HepG2 (cell line): ENCODE measurements at regions not wholly inside any gene's neighbourhood (a gene's known extent, or its start where the extent isn't known, plus 50 kb on each side); places are given as distances from the start of the nearest gene placed in this dataset.

Source experiments
- HNF4A ChIP-seq: sonication (generic); formaldehyde crosslinking; IDR thresholded peaks from 2 replicates; pipeline ENCODE4 v1.4.0; 2020; ENCODE audit warnings: missing genetic modification reagents
- RBM39 ChIP-seq: fragments of 200-400 bp; formaldehyde crosslinking; IDR thresholded peaks from one replicate; pipeline ENCODE4 v1.6.1; 2018; ENCODE audit warnings: antibody characterized with exemption, mild to moderate bottlenecking, low read depth, low read length; ENCODE audit not compliant: poor library complexity, severe bottlenecking
- TBL1XR1 ChIP-seq: fragments of 150-350 bp; IDR thresholded peaks from 2 replicates; pipeline ENCODE4 v1.6.1; 2014; ENCODE audit warnings: borderline replicate concordance, low read length; ENCODE audit not compliant: partially characterized antibody
- ZNF205 ChIP-seq: IDR thresholded peaks from 2 replicates; pipeline ENCODE4 v1.6.1; 2018; ENCODE audit warnings: missing biosample characterization, missing genetic modification reagents
- ZNF362 ChIP-seq: sonication (generic); formaldehyde crosslinking; IDR thresholded peaks from 2 replicates; pipeline ENCODE4 v1.4.0; 2020; ENCODE audit warnings: missing genetic modification reagents, mild to moderate bottlenecking, borderline replicate concordance
- ZNF660 ChIP-seq: sonication (generic); formaldehyde crosslinking; IDR thresholded peaks from 2 replicates; pipeline ENCODE4 v1.5.1; 2020; ENCODE audit warnings: mild to moderate bottlenecking, low read depth, missing genetic modification reagents, borderline replicate concordance
- TF ChIP-seq, protein P1 (sequence below): IDR thresholded peaks from 2 replicates; pipeline ENCODE4 v1.6.1; 2012; ENCODE audit warnings: inconsistent platforms

DNA sequence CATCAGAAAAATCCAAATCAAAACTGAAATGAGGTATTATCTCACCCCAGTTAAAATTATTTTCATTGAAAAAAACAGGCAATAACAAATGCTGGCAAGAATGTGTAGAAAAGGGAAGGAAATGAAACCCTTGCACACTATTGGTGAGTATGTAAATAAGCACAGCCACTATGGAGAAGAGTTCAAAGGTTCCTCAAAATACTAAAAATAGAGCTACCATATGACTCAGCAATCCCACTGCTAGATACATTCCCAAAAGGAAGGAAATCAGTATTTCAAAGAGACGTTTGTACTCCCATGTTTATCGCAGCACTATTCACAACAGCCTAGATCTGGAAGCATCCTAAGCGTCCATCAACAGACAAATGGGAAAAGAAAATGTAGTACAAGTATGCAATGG, 932.4 kb downstream of the PCDH18 start:
- TF ChIP-seq ZNF362 (CRISPR knock-in tag) (no peak), RBM39 (no peak), TBL1XR1 (no peak), HNF4A (CRISPR knock-in tag) (no peak), ZNF660 (CRISPR knock-in tag) (no peak), ZNF205 (CRISPR knock-in tag) (no peak)
- TF ChIP-seq, protein P1, sequence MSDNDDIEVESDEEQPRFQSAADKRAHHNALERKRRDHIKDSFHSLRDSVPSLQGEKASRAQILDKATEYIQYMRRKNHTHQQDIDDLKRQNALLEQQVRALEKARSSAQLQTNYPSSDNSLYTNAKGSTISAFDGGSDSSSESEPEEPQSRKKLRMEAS, result no peak
